ENCODE measurements at regions not wholly inside any gene's neighbourhood (a gene's known extent, or its start where the extent isn't known, plus 50 kb on each side); places are given as distances from the start of the nearest gene placed in this dataset.

GRCh38 chr5:2658881-2659470, 92.5 kb downstream of the IRX2 start:
- POLR2A ChIA-PET = no interaction called here
- H3K27ac ChIP-seq (ENCODE audit: insufficient read depth in 1 of 2, low read depth in 1 of 2, low read length in 2 of 2, poor library complexity in 1 of 2, severe bottlenecking in 2 of 2) = no peak overlapping the region
- H3K4me3 ChIP-seq (ENCODE audit: control insufficient read depth in 1 of 7, extremely low read depth in 1 of 7, insufficient read depth in 4 of 7, low read depth in 2 of 7, low read length in 6 of 7) = no peak overlapping the region
- H3K36me3 ChIP-seq (ENCODE audit: control insufficient read depth in 4 of 4, insufficient read depth in 4 of 4, low read length in 3 of 4) = no peaks in the 10 kb centered on the region
- CTCF ChIA-PET = no interaction called here
- no peaks in the 10 kb centered on the region for H3K4me1 ChIP-seq (ENCODE audit: control extremely low read depth in 1 of 4, control insufficient read depth in 4 of 4, insufficient read depth in 4 of 4, low read length in 3 of 4)
- WGBS (ENCODE audit: insufficient coverage) = 85% methylated on average over 9 of the region's 18 CpGs
- H3K9me3 ChIP-seq (ENCODE audit: control extremely low read depth in 1 of 5, control insufficient read depth in 4 of 5, insufficient read depth in 2 of 5, low read depth in 1 of 5, low read length in 4 of 5) = no peaks in the 10 kb centered on the region
- no peak for DNase-seq
- peaks cover 0 to 6% (median 3%) of the 10 kb centered on the region in 5 experiments for H3K27me3 ChIP-seq (replicated peaks in 2 of 5; ENCODE audit: control insufficient read depth in 4 of 5, insufficient read depth in 5 of 5, low read length in 4 of 5)

- DNase-seq = no peak
- Histone ChIP-seq H3K27ac (ENCODE audit: insufficient read depth in 1 of 2, low read depth in 1 of 2, low read length in 2 of 2, poor library complexity in 1 of 2, severe bottlenecking in 2 of 2) (no peak overlapping the region), H3K4me1 (ENCODE audit: control extremely low read depth in 1 of 4, control insufficient read depth in 4 of 4, insufficient read depth in 4 of 4, low read length in 3 of 4) (no peaks in the 10 kb centered on the region), H3K9me3 (ENCODE audit: control extremely low read depth in 1 of 5, control insufficient read depth in 4 of 5, insufficient read depth in 2 of 5, low read depth in 1 of 5, low read length in 4 of 5) (no peaks in the 10 kb centered on the region), H3K27me3 (replicated peaks in 2 of 5; ENCODE audit: control insufficient read depth in 4 of 5, insufficient read depth in 5 of 5, low read length in 4 of 5) (peaks cover 0 to 6% (median 1%) of the 10 kb centered on the region in 5 experiments), H3K36me3 (ENCODE audit: control insufficient read depth in 4 of 4, insufficient read depth in 4 of 4, low read length in 3 of 4) (no peaks in the 10 kb centered on the region), H3K4me3 (ENCODE audit: control insufficient read depth in 1 of 7, extremely low read depth in 1 of 7, insufficient read depth in 4 of 7, low read depth in 2 of 7, low read length in 6 of 7) (no peak overlapping the region)
- ChIA-PET POLR2A (no interaction called here), CTCF (no interaction called here)
- 91% methylated on average over 11 of the region's 11 CpGs for WGBS (ENCODE audit: insufficient coverage)
Observed at GRCh38 chr5:2658447-2658846, 93.0 kb downstream of the IRX2 start.

GRCh38 chr5:2657151-2657550, 94.3 kb downstream of the IRX2 start:
- WGBS (ENCODE audit: insufficient coverage) = 94% methylated on average over 12 of the region's 13 CpGs
- no peak overlapping the region for H3K27ac ChIP-seq (ENCODE audit: insufficient read depth in 1 of 2, low read depth in 1 of 2, low read length in 2 of 2, poor library complexity in 1 of 2, severe bottlenecking in 2 of 2)
- peaks cover 0 to 6% (median 0%) of the 10 kb centered on the region in 5 experiments for H3K27me3 ChIP-seq (replicated peaks in 2 of 5; ENCODE audit: control insufficient read depth in 4 of 5, insufficient read depth in 5 of 5, low read length in 4 of 5)
- H3K9me3 ChIP-seq (ENCODE audit: control extremely low read depth in 1 of 5, control insufficient read depth in 4 of 5, insufficient read depth in 2 of 5, low read depth in 1 of 5, low read length in 4 of 5) = no peaks in the 10 kb centered on the region
- ChIA-PET POLR2A (no interaction called here), CTCF (no interaction called here)
- no peak overlapping the region for H3K4me3 ChIP-seq (ENCODE audit: control insufficient read depth in 1 of 7, extremely low read depth in 1 of 7, insufficient read depth in 4 of 7, low read depth in 2 of 7, low read length in 6 of 7)
- H3K4me1 ChIP-seq (ENCODE audit: control extremely low read depth in 1 of 4, control insufficient read depth in 4 of 4, insufficient read depth in 4 of 4, low read length in 3 of 4) = no peaks in the 10 kb centered on the region
- no peak for DNase-seq
- H3K36me3 ChIP-seq (ENCODE audit: control insufficient read depth in 4 of 4, insufficient read depth in 4 of 4, low read length in 3 of 4) = no peaks in the 10 kb centered on the region

- DNase-seq = no peak
- 78% methylated on average over 10 of the region's 11 CpGs for whole genome bisulfite sequencing (ENCODE audit: insufficient coverage)
- H3K9me3 ChIP-seq (ENCODE audit: control extremely low read depth in 1 of 5, control insufficient read depth in 4 of 5, insufficient read depth in 2 of 5, low read depth in 1 of 5, low read length in 4 of 5) = no peaks in the 10 kb centered on the region
- no peak overlapping the region for H3K27ac ChIP-seq (ENCODE audit: insufficient read depth in 1 of 2, low read depth in 1 of 2, low read length in 2 of 2, poor library complexity in 1 of 2, severe bottlenecking in 2 of 2)
- POLR2A ChIA-PET = no interaction called here
- CTCF ChIA-PET = no interaction called here
- no peak overlapping the region for H3K4me3 ChIP-seq (ENCODE audit: control insufficient read depth in 1 of 7, extremely low read depth in 1 of 7, insufficient read depth in 4 of 7, low read depth in 2 of 7, low read length in 6 of 7)
- no peaks in the 10 kb centered on the region for H3K36me3 ChIP-seq (ENCODE audit: control insufficient read depth in 4 of 4, insufficient read depth in 4 of 4, low read length in 3 of 4)
- peaks cover 0 to 5% (median 0%) of the 10 kb centered on the region in 5 experiments for H3K27me3 ChIP-seq (replicated peaks in 2 of 5; ENCODE audit: control insufficient read depth in 4 of 5, insufficient read depth in 5 of 5, low read length in 4 of 5)
- no peaks in the 10 kb centered on the region for H3K4me1 ChIP-seq (ENCODE audit: control extremely low read depth in 1 of 4, control insufficient read depth in 4 of 4, insufficient read depth in 4 of 4, low read length in 3 of 4)
Observed at GRCh38 chr5:2656206-2656605, 95.3 kb downstream of the IRX2 start.

- Histone ChIP-seq H3K9me3 (ENCODE audit: control extremely low read depth in 1 of 5, control insufficient read depth in 4 of 5, insufficient read depth in 2 of 5, low read depth in 1 of 5, low read length in 4 of 5) (no peaks in the 10 kb centered on the region), H3K36me3 (ENCODE audit: control insufficient read depth in 4 of 4, insufficient read depth in 4 of 4, low read length in 3 of 4) (no peaks in the 10 kb centered on the region), H3K27me3 (replicated peaks in 2 of 5; ENCODE audit: control insufficient read depth in 4 of 5, insufficient read depth in 5 of 5, low read length in 4 of 5) (peaks cover 0 to 2% (median 0%) of the 10 kb centered on the region in 5 experiments), H3K4me3 (ENCODE audit: control insufficient read depth in 1 of 7, extremely low read depth in 1 of 7, insufficient read depth in 4 of 7, low read depth in 2 of 7, low read length in 6 of 7) (no peak overlapping the region), H3K27ac (ENCODE audit: insufficient read depth in 1 of 2, low read depth in 1 of 2, low read length in 2 of 2, poor library complexity in 1 of 2, severe bottlenecking in 2 of 2) (no peak overlapping the region), H3K4me1 (ENCODE audit: control extremely low read depth in 1 of 4, control insufficient read depth in 4 of 4, insufficient read depth in 4 of 4, low read length in 3 of 4) (no peaks in the 10 kb centered on the region)
- ChIA-PET CTCF (no interaction called here), POLR2A (no interaction called here)
- no peak for DNase-seq
- WGBS (ENCODE audit: insufficient coverage) = 73% methylated on average over 7 of the region's 7 CpGs
Observed at GRCh38 chr5:2653991-2654390, 97.5 kb downstream of the IRX2 start.

GRCh38 chr5:2651116-2651515, 100.4 kb downstream of the IRX2 start:
- H3K9me3 ChIP-seq (ENCODE audit: control extremely low read depth in 1 of 5, control insufficient read depth in 4 of 5, insufficient read depth in 2 of 5, low read depth in 1 of 5, low read length in 4 of 5) = no peaks in the 10 kb centered on the region
- CTCF ChIA-PET = no interaction called here
- no peak for DNase-seq
- no peak overlapping the region for H3K27ac ChIP-seq (ENCODE audit: insufficient read depth in 1 of 2, low read depth in 1 of 2, low read length in 2 of 2, poor library complexity in 1 of 2, severe bottlenecking in 2 of 2)
- no peaks in the 10 kb centered on the region for H3K36me3 ChIP-seq (ENCODE audit: control insufficient read depth in 4 of 4, insufficient read depth in 4 of 4, low read length in 3 of 4)
- POLR2A ChIA-PET = no interaction called here
- no peak overlapping the region for H3K4me3 ChIP-seq (ENCODE audit: control insufficient read depth in 1 of 7, extremely low read depth in 1 of 7, insufficient read depth in 4 of 7, low read depth in 2 of 7, low read length in 6 of 7)
- 98% methylated on average over 4 of the region's 4 CpGs for WGBS (ENCODE audit: insufficient coverage)
- H3K27me3 ChIP-seq (replicated peaks in 2 of 5; ENCODE audit: control insufficient read depth in 4 of 5, insufficient read depth in 5 of 5, low read length in 4 of 5) = peaks cover 0 to 2% (median 0%) of the 10 kb centered on the region in 5 experiments
- H3K4me1 ChIP-seq (ENCODE audit: control extremely low read depth in 1 of 4, control insufficient read depth in 4 of 4, insufficient read depth in 4 of 4, low read length in 3 of 4) = no peaks in the 10 kb centered on the region

- Histone ChIP-seq H3K27ac (ENCODE audit: insufficient read depth in 1 of 2, low read depth in 1 of 2, low read length in 2 of 2, poor library complexity in 1 of 2, severe bottlenecking in 2 of 2) (no peak overlapping the region), H3K27me3 (replicated peaks in 2 of 5; ENCODE audit: control insufficient read depth in 4 of 5, insufficient read depth in 5 of 5, low read length in 4 of 5) (peaks cover 0 to 6% (median 2%) of the 10 kb centered on the region in 5 experiments), H3K4me1 (ENCODE audit: control extremely low read depth in 1 of 4, control insufficient read depth in 4 of 4, insufficient read depth in 4 of 4, low read length in 3 of 4) (no peaks in the 10 kb centered on the region), H3K4me3 (ENCODE audit: control insufficient read depth in 1 of 7, extremely low read depth in 1 of 7, insufficient read depth in 4 of 7, low read depth in 2 of 7, low read length in 6 of 7) (no peak overlapping the region), H3K36me3 (ENCODE audit: control insufficient read depth in 4 of 4, insufficient read depth in 4 of 4, low read length in 3 of 4) (no peaks in the 10 kb centered on the region), H3K9me3 (ENCODE audit: control extremely low read depth in 1 of 5, control insufficient read depth in 4 of 5, insufficient read depth in 2 of 5, low read depth in 1 of 5, low read length in 4 of 5) (peaks cover 0 to 2% (median 0%) of the 10 kb centered on the region in 5 experiments)
- DNase-seq = no peak
- WGBS (ENCODE audit: insufficient coverage) = 77% methylated on average over 11 of the region's 27 CpGs
- ChIA-PET CTCF (interaction anchor here (0.7 kb wide), 1 partner anchor 64 kb away, joined by 3 read pairs; no protein-coding TSS in a partner anchor), POLR2A (no interaction called here)
Observed at GRCh38 chr5:2642684-2643345, 108.7 kb downstream of the IRX2 start.
